ENCODE measurements at regions not wholly inside any gene's neighbourhood (a gene's known extent, or its start where the extent isn't known, plus 50 kb on each side); places are given as distances from the start of the nearest gene placed in this dataset.

GRCh38 chr10:78516236-78516635 lies 482.6 kb downstream of the RPS24 start:
- Histone ChIP-seq H3K36me3 (ENCODE audit: insufficient read depth, low read length) (no peaks in the 10 kb centered on the region), H3K27ac (ENCODE audit: low read depth, low read length) (peak overlapping the region; percentile 55), H3K9me3 (ENCODE audit: low read length) (no peaks in the 10 kb centered on the region), H3K27me3 (ENCODE audit: control insufficient read depth in 1 of 2, insufficient read depth in 2 of 2, low read length in 2 of 2) (no peaks in the 10 kb centered on the region), H3K9ac (ENCODE audit: low read length) (no peak overlapping the region), H3K4me3 (ENCODE audit: low read depth in 1 of 2, low read length in 2 of 2) (no peak overlapping the region), H3K4me1 (ENCODE audit: insufficient read depth, low read length) (peaks cover 49% of the 10 kb centered on the region)

GRCh38 chr10:78516756-78517155 lies 483.1 kb downstream of the RPS24 start:
- Histone ChIP-seq H3K36me3 (ENCODE audit: insufficient read depth, low read length) (no peaks in the 10 kb centered on the region), H3K9ac (ENCODE audit: low read length) (no peak overlapping the region), H3K4me1 (ENCODE audit: insufficient read depth, low read length) (peaks cover 43% of the 10 kb centered on the region), H3K27ac (ENCODE audit: low read depth, low read length) (peak overlapping the region; percentile 55), H3K27me3 (ENCODE audit: control insufficient read depth in 1 of 2, insufficient read depth in 2 of 2, low read length in 2 of 2) (no peaks in the 10 kb centered on the region), H3K9me3 (ENCODE audit: low read length) (no peaks in the 10 kb centered on the region), H3K4me3 (ENCODE audit: low read depth in 1 of 2, low read length in 2 of 2) (no peak overlapping the region)

GRCh38 chr10:78518224-78518623 lies 484.6 kb downstream of the RPS24 start:
- no peaks in the 10 kb centered on the region for H3K9me3 ChIP-seq (ENCODE audit: low read length)
- H3K4me1 ChIP-seq (ENCODE audit: insufficient read depth, low read length): peaks cover 34% of the 10 kb centered on the region
- no peak overlapping the region for H3K27ac ChIP-seq (ENCODE audit: low read depth, low read length)

GRCh38 chr10:78520737-78521430 lies 487.2 kb downstream of the RPS24 start:
- Histone ChIP-seq H3K36me3 (ENCODE audit: insufficient read depth, low read length) (no peaks in the 10 kb centered on the region), H3K4me3 (ENCODE audit: low read depth in 1 of 2, low read length in 2 of 2) (no peak overlapping the region), H3K27ac (ENCODE audit: low read depth, low read length) (no peak overlapping the region), H3K9ac (ENCODE audit: low read length) (no peak overlapping the region), H3K4me1 (ENCODE audit: insufficient read depth, low read length) (peaks cover 17% of the 10 kb centered on the region), H3K27me3 (ENCODE audit: control insufficient read depth in 1 of 2, insufficient read depth in 2 of 2, low read length in 2 of 2) (no peaks in the 10 kb centered on the region), H3K9me3 (ENCODE audit: low read length) (no peaks in the 10 kb centered on the region)

More at GRCh38 chr10:78518224-78518623, 484.6 kb downstream of the RPS24 start:
- H3K36me3 ChIP-seq (ENCODE audit: insufficient read depth, low read length): no peaks in the 10 kb centered on the region
- H3K27me3 ChIP-seq (ENCODE audit: control insufficient read depth in 1 of 2, insufficient read depth in 2 of 2, low read length in 2 of 2): no peaks in the 10 kb centered on the region
- H3K4me3 ChIP-seq (ENCODE audit: low read depth in 1 of 2, low read length in 2 of 2): no peak overlapping the region
- no peak overlapping the region for H3K9ac ChIP-seq (ENCODE audit: low read length)

GRCh38 chr10:78523453-78523852 lies 489.8 kb downstream of the RPS24 start:
- Histone ChIP-seq H3K4me3 (ENCODE audit: low read depth in 1 of 2, low read length in 2 of 2) (no peak overlapping the region), H3K27ac (ENCODE audit: low read depth, low read length) (no peak overlapping the region), H3K4me1 (ENCODE audit: insufficient read depth, low read length) (no peaks in the 10 kb centered on the region), H3K36me3 (ENCODE audit: insufficient read depth, low read length) (no peaks in the 10 kb centered on the region), H3K27me3 (ENCODE audit: control insufficient read depth in 1 of 2, insufficient read depth in 2 of 2, low read length in 2 of 2) (no peaks in the 10 kb centered on the region), H3K9ac (ENCODE audit: low read length) (no peak overlapping the region), H3K9me3 (ENCODE audit: low read length) (no peaks in the 10 kb centered on the region)

- Histone ChIP-seq H3K27me3 (ENCODE audit: control insufficient read depth in 1 of 2, insufficient read depth in 2 of 2, low read length in 2 of 2) (no peaks in the 10 kb centered on the region), H3K4me3 (ENCODE audit: low read depth in 1 of 2, low read length in 2 of 2) (no peak overlapping the region), H3K27ac (ENCODE audit: low read depth, low read length) (no peak overlapping the region), H3K4me1 (ENCODE audit: insufficient read depth, low read length) (peaks cover under 1% of the 10 kb centered on the region), H3K9ac (ENCODE audit: low read length) (no peak overlapping the region), H3K9me3 (ENCODE audit: low read length) (no peaks in the 10 kb centered on the region), H3K36me3 (ENCODE audit: insufficient read depth, low read length) (no peaks in the 10 kb centered on the region)
Observed at GRCh38 chr10:78524342-78524741, 490.7 kb downstream of the RPS24 start.

GRCh38 chr10:78524941-78525340 lies 491.3 kb downstream of the RPS24 start:
- Histone ChIP-seq H3K36me3 (ENCODE audit: insufficient read depth, low read length) (no peaks in the 10 kb centered on the region), H3K9me3 (ENCODE audit: low read length) (no peaks in the 10 kb centered on the region), H3K27me3 (ENCODE audit: control insufficient read depth in 1 of 2, insufficient read depth in 2 of 2, low read length in 2 of 2) (no peaks in the 10 kb centered on the region), H3K4me3 (ENCODE audit: low read depth in 1 of 2, low read length in 2 of 2) (no peak overlapping the region), H3K27ac (ENCODE audit: low read depth, low read length) (no peak overlapping the region), H3K4me1 (ENCODE audit: insufficient read depth, low read length) (peaks cover 6% of the 10 kb centered on the region), H3K9ac (ENCODE audit: low read length) (no peak overlapping the region)

- no peaks in the 10 kb centered on the region for H3K27me3 ChIP-seq (ENCODE audit: control insufficient read depth in 1 of 2, insufficient read depth in 2 of 2, low read length in 2 of 2)
- H3K27ac ChIP-seq (ENCODE audit: low read depth, low read length): no peak overlapping the region
- H3K36me3 ChIP-seq (ENCODE audit: insufficient read depth, low read length): no peaks in the 10 kb centered on the region
- no peak overlapping the region for H3K9ac ChIP-seq (ENCODE audit: low read length)
- H3K4me3 ChIP-seq (ENCODE audit: low read depth in 1 of 2, low read length in 2 of 2): no peak overlapping the region
- no peaks in the 10 kb centered on the region for H3K9me3 ChIP-seq (ENCODE audit: low read length)
- peaks cover 6% of the 10 kb centered on the region for H3K4me1 ChIP-seq (ENCODE audit: insufficient read depth, low read length)
Observed at GRCh38 chr10:78526347-78526746, 492.7 kb downstream of the RPS24 start.

- Histone ChIP-seq H3K4me3 (ENCODE audit: low read depth in 1 of 2, low read length in 2 of 2) (no peak overlapping the region), H3K27me3 (ENCODE audit: control insufficient read depth in 1 of 2, insufficient read depth in 2 of 2, low read length in 2 of 2) (no peaks in the 10 kb centered on the region), H3K9me3 (ENCODE audit: low read length) (no peaks in the 10 kb centered on the region), H3K4me1 (ENCODE audit: insufficient read depth, low read length) (peaks cover 6% of the 10 kb centered on the region), H3K27ac (ENCODE audit: low read depth, low read length) (no peak overlapping the region), H3K9ac (ENCODE audit: low read length) (no peak overlapping the region), H3K36me3 (ENCODE audit: insufficient read depth, low read length) (no peaks in the 10 kb centered on the region)
Observed at GRCh38 chr10:78527296-78527695, 493.6 kb downstream of the RPS24 start.

- H3K9ac ChIP-seq (ENCODE audit: low read length): no peak overlapping the region
- H3K27ac ChIP-seq (ENCODE audit: low read depth, low read length): no peak overlapping the region
- peaks cover 18% of the 10 kb centered on the region for H3K4me1 ChIP-seq (ENCODE audit: insufficient read depth, low read length)
- no peaks in the 10 kb centered on the region for H3K36me3 ChIP-seq (ENCODE audit: insufficient read depth, low read length)
- no peak overlapping the region for H3K4me3 ChIP-seq (ENCODE audit: low read depth in 1 of 2, low read length in 2 of 2)
- no peaks in the 10 kb centered on the region for H3K27me3 ChIP-seq (ENCODE audit: control insufficient read depth in 1 of 2, insufficient read depth in 2 of 2, low read length in 2 of 2)
- no peaks in the 10 kb centered on the region for H3K9me3 ChIP-seq (ENCODE audit: low read length)
Observed at GRCh38 chr10:78528749-78529204, 495.1 kb downstream of the RPS24 start.

- Histone ChIP-seq H3K9me3 (ENCODE audit: low read length) (no peaks in the 10 kb centered on the region), H3K27ac (ENCODE audit: low read depth, low read length) (no peak overlapping the region)
Observed at GRCh38 chr10:78529262-78529661, 495.6 kb downstream of the RPS24 start.

GRCh38 chr10:78531088-78531487 lies 497.4 kb downstream of the RPS24 start:
- Histone ChIP-seq H3K9ac (ENCODE audit: low read length) (no peak overlapping the region), H3K27me3 (ENCODE audit: control insufficient read depth in 1 of 2, insufficient read depth in 2 of 2, low read length in 2 of 2) (no peaks in the 10 kb centered on the region), H3K9me3 (ENCODE audit: low read length) (no peaks in the 10 kb centered on the region), H3K4me3 (ENCODE audit: low read depth in 1 of 2, low read length in 2 of 2) (no peak overlapping the region), H3K36me3 (ENCODE audit: insufficient read depth, low read length) (no peaks in the 10 kb centered on the region), H3K4me1 (ENCODE audit: insufficient read depth, low read length) (peaks cover 18% of the 10 kb centered on the region), H3K27ac (ENCODE audit: low read depth, low read length) (no peak overlapping the region)

More at GRCh38 chr10:78529262-78529661, 495.6 kb downstream of the RPS24 start:
- no peaks in the 10 kb centered on the region for H3K36me3 ChIP-seq (ENCODE audit: insufficient read depth, low read length)
- peaks cover 18% of the 10 kb centered on the region for H3K4me1 ChIP-seq (ENCODE audit: insufficient read depth, low read length)
- no peak overlapping the region for H3K9ac ChIP-seq (ENCODE audit: low read length)
- H3K4me3 ChIP-seq (ENCODE audit: low read depth in 1 of 2, low read length in 2 of 2): no peak overlapping the region
- H3K27me3 ChIP-seq (ENCODE audit: control insufficient read depth in 1 of 2, insufficient read depth in 2 of 2, low read length in 2 of 2): no peaks in the 10 kb centered on the region
